Daoy (cell line): ENCODE measurements at regions not wholly inside any gene's neighbourhood (a gene's known extent, or its start where the extent isn't known, plus 50 kb on each side); places are given as distances from the start of the nearest gene placed in this dataset.

Experiments
- DNase-seq: peaks from one replicate; pipeline ENCODE4 v3.0.0-alpha.2; 2015; ENCODE audit warnings: low read depth

DNA sequence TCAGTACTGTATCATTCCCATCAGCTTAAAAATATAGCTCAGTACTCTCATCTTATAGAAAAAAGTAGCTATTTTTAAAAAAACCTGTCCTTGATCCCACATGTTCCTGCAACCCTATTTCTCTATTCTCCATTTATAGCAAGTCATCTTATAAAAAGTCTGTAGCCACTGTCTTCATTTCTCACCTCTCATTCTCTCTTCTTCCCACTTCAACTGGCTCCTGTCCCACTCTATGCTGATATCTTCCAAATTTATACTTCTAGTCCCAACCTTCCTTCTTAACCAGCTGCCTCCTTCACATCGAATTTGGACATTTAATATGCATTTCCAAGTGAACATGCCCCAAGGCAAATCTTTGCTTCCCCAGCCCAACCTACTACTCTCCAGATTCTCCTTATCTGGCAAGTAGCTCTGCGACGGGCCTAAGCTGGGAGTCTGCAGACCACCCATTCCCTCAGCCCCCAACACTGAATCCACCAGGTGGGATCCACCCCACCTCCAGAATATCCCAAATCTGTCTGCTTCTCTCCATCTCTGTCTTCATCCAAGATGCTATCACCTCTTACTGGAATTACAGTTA is 52.0 kb upstream of the TANC2 start:
- no peak for DNase-seq

- DNase-seq, result no peak
Measured at GRCh38 chr17:62912363-62912762, 53.7 kb upstream of the TANC2 start.

- DNase-seq, result no peak
Measured at GRCh38 chr17:62911114-62911513, 54.9 kb upstream of the TANC2 start.

GRCh38 chr17:62910277-62910676 is 55.8 kb upstream of the TANC2 start:
- DNase-seq, result no peak

- no peak for DNase-seq
Measured at GRCh38 chr17:62907961-62908360, 58.1 kb upstream of the TANC2 start.

DNA sequence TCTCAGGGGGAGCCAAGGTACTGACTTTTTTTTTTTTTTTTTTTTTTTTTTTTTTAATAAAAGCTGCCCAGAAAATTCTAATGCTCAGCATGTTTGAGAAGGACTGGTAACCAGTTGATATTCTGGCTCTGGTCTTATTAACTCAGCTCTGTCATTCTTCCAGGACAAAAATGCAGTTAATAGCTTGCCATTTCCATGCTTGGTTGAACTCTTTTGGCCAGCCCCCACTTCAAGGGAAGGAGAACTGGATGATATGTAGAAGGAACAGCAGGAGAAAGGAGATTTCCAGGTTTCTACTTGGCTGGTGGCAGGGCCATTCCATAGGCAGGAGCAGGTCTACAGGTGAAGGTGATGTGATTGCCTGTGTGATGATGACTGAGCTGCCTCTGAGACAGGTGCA is 59.2 kb upstream of the TANC2 start:
- DNase-seq, result no peak

DNA sequence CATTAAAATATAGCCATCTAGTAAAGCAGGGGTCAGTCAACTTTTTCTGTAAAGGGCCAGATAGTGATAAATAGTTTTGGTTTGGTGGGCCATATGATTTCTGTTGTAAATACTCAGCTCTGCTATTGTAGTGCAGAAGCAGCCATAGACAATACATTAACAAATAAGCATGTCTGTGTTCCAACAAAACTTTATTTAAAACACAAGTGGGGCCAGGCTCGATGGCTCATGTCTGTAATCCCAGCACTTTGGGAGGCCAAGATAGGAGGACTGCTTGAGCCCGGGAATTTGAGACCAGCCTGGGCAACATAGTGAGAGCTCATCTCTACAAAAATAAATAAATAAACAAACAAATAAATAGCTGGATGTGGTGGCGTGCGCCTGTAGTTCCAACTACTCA is 60.8 kb upstream of the TANC2 start:
- no peak for DNase-seq

DNA sequence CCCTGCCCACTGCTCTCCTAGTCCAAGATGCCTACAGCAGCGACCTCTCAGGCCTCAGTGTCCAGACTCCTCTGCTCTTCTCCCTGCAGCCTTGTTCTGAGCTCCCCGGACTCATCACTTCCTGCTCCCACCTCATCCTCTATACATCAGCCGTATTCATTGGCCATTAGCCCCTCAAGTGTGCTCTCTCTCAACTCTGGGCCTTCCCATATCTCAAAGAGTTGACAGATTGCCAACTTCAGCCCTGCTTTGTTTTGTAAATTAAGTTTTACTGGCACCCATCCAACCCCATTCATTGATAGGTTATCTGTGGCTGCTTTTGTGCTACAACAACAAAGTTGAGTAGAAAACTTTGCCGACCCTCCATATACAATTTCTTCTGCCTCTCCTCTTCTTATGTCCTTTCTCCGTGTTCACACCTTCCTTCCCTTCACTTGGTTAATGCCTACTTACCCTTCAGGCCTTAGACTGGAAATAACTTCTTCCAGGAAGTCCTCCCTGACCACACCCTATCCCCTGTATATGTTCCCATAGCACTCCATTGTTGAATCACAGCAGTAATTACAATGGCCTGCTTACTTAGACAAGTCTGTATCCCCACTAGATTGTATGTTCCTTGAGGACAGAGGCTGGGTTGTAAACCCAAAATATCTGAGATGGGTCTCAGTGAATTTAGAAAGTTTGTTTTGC is 63.4 kb upstream of the TANC2 start:
- DNase-seq, result no peak

DNA sequence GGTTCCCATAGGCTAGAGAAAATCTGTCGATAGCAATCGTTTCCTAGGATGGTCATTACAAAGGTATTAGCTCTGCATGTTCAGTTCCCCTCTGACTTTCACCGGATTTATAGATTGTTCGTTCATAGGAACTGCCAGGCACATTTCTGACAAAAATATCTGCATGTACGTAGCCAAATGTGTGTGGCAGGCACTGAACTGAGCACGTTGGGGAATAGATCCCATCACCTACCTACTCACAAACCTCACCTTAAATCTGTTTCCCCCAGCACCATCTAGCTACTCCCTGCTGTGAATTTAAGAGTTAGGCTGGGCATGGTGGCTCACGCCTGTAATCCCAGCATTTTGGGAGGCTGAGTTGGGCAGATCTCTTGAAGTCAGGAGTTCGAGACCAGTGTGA is 64.5 kb upstream of the TANC2 start:
- DNase-seq, result no peak

- no peak for DNase-seq
Measured at GRCh38 chr17:62900096-62900495, 65.9 kb upstream of the TANC2 start.

DNA sequence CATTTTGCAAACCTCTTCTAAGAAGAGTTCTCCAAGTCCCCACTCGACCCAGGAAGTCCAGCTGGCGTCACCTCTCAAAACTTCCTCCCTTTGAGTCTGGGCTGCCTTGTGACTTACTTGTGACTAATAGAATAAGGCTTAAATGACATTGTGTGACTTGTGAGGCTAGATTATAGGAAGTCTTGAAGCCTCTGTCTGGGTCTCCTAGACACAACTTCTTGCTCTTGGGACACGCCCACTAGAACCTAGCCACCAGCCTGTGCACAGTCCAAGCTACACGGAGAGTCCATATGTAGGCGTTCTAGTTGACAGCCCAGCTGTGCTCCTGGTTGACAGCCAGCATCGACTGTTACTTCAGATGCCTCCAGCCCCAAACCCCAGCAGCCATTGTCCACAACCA is 66.7 kb upstream of the TANC2 start:
- DNase-seq, result no peak

GRCh38 chr17:62898239-62898864 is 67.7 kb upstream of the TANC2 start:
- no peak for DNase-seq

DNA sequence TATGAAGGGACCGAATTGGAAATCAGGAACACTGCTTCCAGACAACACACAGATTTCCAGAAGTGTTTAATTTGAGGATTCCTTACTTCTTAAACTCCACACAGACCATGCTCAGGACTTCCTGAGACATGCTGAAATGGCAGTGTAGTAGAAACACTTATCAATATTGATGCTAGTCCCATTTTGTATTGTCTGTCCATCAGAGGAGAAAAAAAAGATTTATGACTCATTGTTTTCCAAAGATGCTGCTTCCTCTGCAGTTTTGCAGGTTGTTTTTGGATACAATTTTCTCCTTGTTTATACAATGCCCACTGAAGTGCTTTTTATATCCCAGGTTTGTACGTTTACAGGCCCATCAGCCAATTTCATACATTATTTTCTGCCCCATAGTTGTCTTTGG is 68.3 kb upstream of the TANC2 start:
- no peak for DNase-seq

DNA sequence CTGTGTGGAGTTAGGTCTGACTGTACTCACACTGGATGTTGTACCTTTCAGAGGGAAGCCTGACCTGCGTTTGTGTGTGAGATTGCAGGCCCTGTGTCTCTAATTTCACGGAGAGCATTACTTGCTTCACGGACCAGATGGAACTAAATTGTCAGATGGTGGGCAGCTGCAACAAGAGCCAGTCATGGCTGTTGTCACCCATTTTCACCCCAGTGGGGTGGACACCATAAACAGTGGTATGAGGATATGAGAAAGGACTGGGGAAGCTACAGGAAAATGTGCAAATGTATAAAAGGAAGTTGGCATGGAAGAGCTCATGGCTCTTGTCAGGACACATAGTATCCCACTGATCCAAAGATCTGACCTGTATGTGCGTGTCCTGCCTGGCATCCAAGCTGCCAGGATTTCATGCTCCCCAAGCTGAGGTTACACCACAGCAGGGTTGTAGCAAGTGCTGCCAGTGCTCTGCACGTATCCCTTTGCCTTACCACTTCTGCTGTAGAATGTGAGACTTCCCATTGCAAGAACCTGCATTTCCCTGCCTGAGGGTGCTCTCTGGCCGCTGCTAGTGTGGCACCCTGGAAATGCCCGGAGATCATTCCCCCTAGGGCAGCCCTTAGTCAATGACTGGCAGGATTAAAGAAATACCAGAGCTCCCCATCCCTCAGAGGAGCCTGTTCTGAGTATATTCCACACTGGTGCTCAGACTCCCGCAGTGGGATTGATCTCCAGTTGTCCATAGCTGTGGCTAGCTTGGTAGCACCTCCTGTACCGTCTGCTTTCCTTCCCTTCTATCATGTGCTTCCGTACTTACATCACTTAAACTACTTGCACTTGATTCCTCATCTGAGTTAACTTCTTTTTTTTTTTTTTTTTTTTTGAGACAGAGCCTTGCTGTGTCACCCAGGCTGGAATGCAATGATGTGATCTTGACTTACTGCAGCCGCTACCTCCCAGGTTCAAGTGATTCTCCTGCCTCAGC is 70.4 kb upstream of the TANC2 start:
- peak; percentile 63 for DNase-seq

DNA sequence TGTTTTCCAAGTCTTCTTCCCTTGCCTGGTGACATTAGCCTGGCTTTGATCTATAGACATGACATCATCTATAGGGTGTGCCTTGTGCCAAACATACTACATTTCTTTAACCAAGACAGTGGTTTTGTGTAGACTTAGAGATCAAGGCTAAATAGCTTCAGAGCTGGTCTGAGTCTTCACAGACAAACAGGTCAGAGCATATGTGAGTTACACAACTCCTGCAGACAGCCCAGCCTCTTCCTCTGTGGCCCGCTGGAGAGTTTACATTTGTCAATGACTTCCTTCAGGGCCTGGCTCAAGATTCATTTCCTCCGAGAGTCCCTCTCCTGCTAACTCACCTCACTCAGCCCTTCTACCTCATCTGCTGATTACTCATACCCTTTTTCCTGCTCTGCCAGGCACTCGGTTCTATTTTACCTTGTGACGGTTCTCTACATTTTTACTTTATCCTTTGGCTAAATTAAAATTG is 73.1 kb upstream of the TANC2 start:
- peak; percentile 89 for DNase-seq

- DNase-seq, result no peak
Measured at GRCh38 chr17:62892061-62892675, 73.9 kb upstream of the TANC2 start.

GRCh38 chr17:62891659-62892058 is 74.4 kb upstream of the TANC2 start:
- no peak for DNase-seq

- no peak for DNase-seq
Measured at GRCh38 chr17:62888765-62889164, 77.3 kb upstream of the TANC2 start.

DNA sequence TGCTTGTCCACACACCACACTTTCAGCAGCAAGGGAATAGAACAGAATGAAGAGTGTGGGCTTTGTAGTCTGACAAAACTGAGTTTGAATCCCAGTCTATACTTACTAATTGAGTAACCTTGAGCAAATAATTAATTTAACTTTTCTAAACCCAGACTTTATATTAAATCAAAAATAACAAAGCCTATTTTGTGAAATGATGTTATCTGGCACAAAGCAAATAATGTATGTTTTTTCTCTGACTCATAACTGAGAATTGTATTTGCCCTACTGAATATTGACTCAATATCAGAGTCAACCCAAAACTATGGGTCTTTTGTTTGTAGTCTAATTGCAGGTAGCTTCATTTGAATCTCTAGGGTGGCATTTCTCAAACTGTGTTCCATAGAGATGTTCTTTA is 77.9 kb upstream of the TANC2 start:
- DNase-seq, result no peak

- no peak for DNase-seq
Measured at GRCh38 chr17:62887437-62887836, 78.6 kb upstream of the TANC2 start.

GRCh38 chr17:62884781-62885180 is 76.7 kb upstream of the MARCHF10 start:
- no peak for DNase-seq

- no peak for DNase-seq
Measured at GRCh38 chr17:62882878-62883277, 74.8 kb upstream of the MARCHF10 start.
